ENCODE measurements at regions not wholly inside any gene's neighbourhood (a gene's known extent, or its start where the extent isn't known, plus 50 kb on each side); places are given as distances from the start of the nearest gene placed in this dataset.

GRCh38 chr6:74130641-74131040, 434.6 kb downstream of the CD109 start:
- Histone ChIP-seq H3K36me3 (ENCODE audit: insufficient read depth, low read length) (no peaks in the 10 kb centered on the region), H3K4me3 (ENCODE audit: insufficient read depth, low read depth, low read length) (no peak overlapping the region), H3K9ac (ENCODE audit: low read length) (no peak overlapping the region), H3K27me3 (ENCODE audit: insufficient read depth, low read length) (no peaks in the 10 kb centered on the region), H3K27ac (ENCODE audit: low read depth, low read length) (no peak overlapping the region), H3K4me2 (ENCODE audit: low read length) (no peak overlapping the region), H4K20me1 (ENCODE audit: insufficient read depth, low read length) (no peaks in the 10 kb centered on the region), H3K4me1 (ENCODE audit: insufficient read depth, low read length) (no peaks in the 10 kb centered on the region), H2AFZ (ENCODE audit: low read depth, low read length) (no peak overlapping the region), H3K9me3 (ENCODE audit: insufficient read depth, low read depth, low read length) (no peaks in the 10 kb centered on the region), H3K79me2 (ENCODE audit: insufficient read depth, low read length) (no peaks in the 10 kb centered on the region)
- peaks cover 3% of the 10 kb centered on the region for H3K27me3 Mint-ChIP-seq (ENCODE audit: low read depth, unreplicated experiment)
- no peaks in the 10 kb centered on the region for H3K36me3 Mint-ChIP-seq (ENCODE audit: low read depth, unreplicated experiment)
- no peak for FAIRE-seq
- H3K4me3 Mint-ChIP-seq (ENCODE audit: unreplicated experiment), result no peak overlapping the region
- DNase-seq (ENCODE audit: low read depth), result no peak
- peaks cover 6% of the 10 kb centered on the region for H3K4me1 Mint-ChIP-seq (ENCODE audit: low read depth, unreplicated experiment)
- H3K9me3 Mint-ChIP-seq (ENCODE audit: unreplicated experiment), result peaks cover 2% of the 10 kb centered on the region
- TF ChIP-seq EZH2 (IDR thresholded peaks at IDR 0.05; ENCODE audit: insufficient read depth, low read length), result no peak
- TF ChIP-seq CTCF (IDR thresholded peaks at IDR 0.05; ENCODE audit: insufficient read depth, low read depth, low read length), result no peak
- H3K27ac Mint-ChIP-seq (ENCODE audit: unreplicated experiment), result no peak overlapping the region

GRCh38 chr6:74128536-74128935, 432.5 kb downstream of the CD109 start:
- no peak overlapping the region for H3K9ac ChIP-seq (ENCODE audit: low read length)
- TF ChIP-seq CTCF (IDR thresholded peaks at IDR 0.05; ENCODE audit: insufficient read depth, low read depth, low read length) (no peak), EZH2 (IDR thresholded peaks at IDR 0.05; ENCODE audit: insufficient read depth, low read length) (no peak)

GRCh38 chr6:74117113-74117512, 421.1 kb downstream of the CD109 start:
- Mint-ChIP-seq H3K27ac (ENCODE audit: unreplicated experiment) (no peak overlapping the region), H3K4me3 (ENCODE audit: unreplicated experiment) (no peak overlapping the region), H3K4me1 (ENCODE audit: low read depth, unreplicated experiment) (peaks cover 14% of the 10 kb centered on the region), H3K27me3 (ENCODE audit: low read depth, unreplicated experiment) (no peaks in the 10 kb centered on the region), H3K36me3 (ENCODE audit: low read depth, unreplicated experiment) (no peaks in the 10 kb centered on the region), H3K9me3 (ENCODE audit: unreplicated experiment) (peaks cover 5% of the 10 kb centered on the region)
- DNase-seq (ENCODE audit: low read depth) (no peak), FAIRE-seq (no peak)
- no peaks in the 10 kb centered on the region for H3K27me3 ChIP-seq (ENCODE audit: insufficient read depth, low read length)
- no peaks in the 10 kb centered on the region for H3K9me3 ChIP-seq (ENCODE audit: insufficient read depth, low read depth, low read length)
- no peak overlapping the region for H2AFZ ChIP-seq (ENCODE audit: low read depth, low read length)
- H4K20me1 ChIP-seq (ENCODE audit: insufficient read depth, low read length), result no peaks in the 10 kb centered on the region
- no peak overlapping the region for H3K9ac ChIP-seq (ENCODE audit: low read length)
- no peak overlapping the region for H3K4me3 ChIP-seq (ENCODE audit: insufficient read depth, low read depth, low read length)
- H3K4me2 ChIP-seq (ENCODE audit: low read length), result no peak overlapping the region
- TF ChIP-seq CTCF (IDR thresholded peaks at IDR 0.05; ENCODE audit: insufficient read depth, low read depth, low read length), result no peak
- no peak for TF ChIP-seq EZH2 (IDR thresholded peaks at IDR 0.05; ENCODE audit: insufficient read depth, low read length)
- no peaks in the 10 kb centered on the region for H3K4me1 ChIP-seq (ENCODE audit: insufficient read depth, low read length)
- H3K79me2 ChIP-seq (ENCODE audit: insufficient read depth, low read length), result no peaks in the 10 kb centered on the region
- H3K27ac ChIP-seq (ENCODE audit: low read depth, low read length), result no peak overlapping the region
- H3K36me3 ChIP-seq (ENCODE audit: insufficient read depth, low read length), result no peaks in the 10 kb centered on the region

More at GRCh38 chr6:74128536-74128935, 432.5 kb downstream of the CD109 start:
- Mint-ChIP-seq H3K27ac (ENCODE audit: unreplicated experiment) (no peak overlapping the region), H3K9me3 (ENCODE audit: unreplicated experiment) (peaks cover 2% of the 10 kb centered on the region), H3K27me3 (ENCODE audit: low read depth, unreplicated experiment) (peaks cover 3% of the 10 kb centered on the region), H3K36me3 (ENCODE audit: low read depth, unreplicated experiment) (no peaks in the 10 kb centered on the region), H3K4me3 (ENCODE audit: unreplicated experiment) (no peak overlapping the region), H3K4me1 (ENCODE audit: low read depth, unreplicated experiment) (peaks cover 6% of the 10 kb centered on the region)
- no peak for DNase-seq (ENCODE audit: low read depth)
- Histone ChIP-seq H2AFZ (ENCODE audit: low read depth, low read length) (no peak overlapping the region), H3K4me1 (ENCODE audit: insufficient read depth, low read length) (no peaks in the 10 kb centered on the region), H3K4me2 (ENCODE audit: low read length) (no peak overlapping the region), H3K36me3 (ENCODE audit: insufficient read depth, low read length) (no peaks in the 10 kb centered on the region), H3K4me3 (ENCODE audit: insufficient read depth, low read depth, low read length) (no peak overlapping the region), H3K27ac (ENCODE audit: low read depth, low read length) (no peak overlapping the region), H3K79me2 (ENCODE audit: insufficient read depth, low read length) (no peaks in the 10 kb centered on the region), H3K27me3 (ENCODE audit: insufficient read depth, low read length) (no peaks in the 10 kb centered on the region), H4K20me1 (ENCODE audit: insufficient read depth, low read length) (no peaks in the 10 kb centered on the region), H3K9me3 (ENCODE audit: insufficient read depth, low read depth, low read length) (no peaks in the 10 kb centered on the region)
- no peak for FAIRE-seq

Measured in astrocyte (in vitro differentiated cells and primary cell).